ENCODE measurements at regions not wholly inside any gene's neighbourhood (a gene's known extent, or its start where the extent isn't known, plus 50 kb on each side); places are given as distances from the start of the nearest gene placed in this dataset.

DNA sequence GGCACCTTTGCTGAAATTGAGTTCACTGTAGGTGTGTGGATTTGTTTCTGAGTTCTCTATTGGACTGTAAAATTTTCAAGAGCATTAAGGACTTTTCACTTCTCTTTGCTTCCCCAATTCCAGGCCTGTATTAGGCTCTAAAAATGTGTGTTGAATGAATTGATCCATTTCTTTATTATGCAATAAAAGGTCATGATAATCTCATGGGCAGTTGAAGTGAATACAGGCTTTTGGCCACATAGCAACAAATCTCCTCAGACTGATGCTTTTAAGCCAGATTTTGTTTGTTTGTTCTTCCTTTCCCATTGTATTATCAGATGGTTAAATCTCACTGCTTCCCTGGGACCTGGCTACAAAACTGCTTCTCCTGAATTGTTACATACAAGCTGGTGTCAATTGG lies 258.0 kb upstream of the FAR2 start:
- H3K27ac ChIP-seq: no peak overlapping the region
- TF ChIP-seq, protein P1, sequence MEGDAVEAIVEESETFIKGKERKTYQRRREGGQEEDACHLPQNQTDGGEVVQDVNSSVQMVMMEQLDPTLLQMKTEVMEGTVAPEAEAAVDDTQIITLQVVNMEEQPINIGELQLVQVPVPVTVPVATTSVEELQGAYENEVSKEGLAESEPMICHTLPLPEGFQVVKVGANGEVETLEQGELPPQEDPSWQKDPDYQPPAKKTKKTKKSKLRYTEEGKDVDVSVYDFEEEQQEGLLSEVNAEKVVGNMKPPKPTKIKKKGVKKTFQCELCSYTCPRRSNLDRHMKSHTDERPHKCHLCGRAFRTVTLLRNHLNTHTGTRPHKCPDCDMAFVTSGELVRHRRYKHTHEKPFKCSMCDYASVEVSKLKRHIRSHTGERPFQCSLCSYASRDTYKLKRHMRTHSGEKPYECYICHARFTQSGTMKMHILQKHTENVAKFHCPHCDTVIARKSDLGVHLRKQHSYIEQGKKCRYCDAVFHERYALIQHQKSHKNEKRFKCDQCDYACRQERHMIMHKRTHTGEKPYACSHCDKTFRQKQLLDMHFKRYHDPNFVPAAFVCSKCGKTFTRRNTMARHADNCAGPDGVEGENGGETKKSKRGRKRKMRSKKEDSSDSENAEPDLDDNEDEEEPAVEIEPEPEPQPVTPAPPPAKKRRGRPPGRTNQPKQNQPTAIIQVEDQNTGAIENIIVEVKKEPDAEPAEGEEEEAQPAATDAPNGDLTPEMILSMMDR (IDR thresholded peaks at IDR 0.05 in 8 of 11, conservative IDR thresholded peaks at IDR 0.05 in 3 of 11): no peak
- TF ChIP-seq POLR2AphosphoS5 (IDR thresholded peaks at IDR 0.05) (no peak), POLR2A (IDR thresholded peaks at IDR 0.05) (no peak)
- no peaks in the 10 kb centered on the region for H3K9me3 ChIP-seq
- no peaks in the 10 kb centered on the region for H3K27me3 ChIP-seq (replicated peaks in 1 of 7)
- intact Hi-C loops (cut with DNase I; ENCODE audit: low total_unique reads): no loop called here
- no peak for DNase-seq
- H3K4me1 ChIP-seq: no peaks in the 10 kb centered on the region
- no peaks in the 10 kb centered on the region for H3K36me3 ChIP-seq
- no peak overlapping the region for H3K4me3 ChIP-seq

DNA sequence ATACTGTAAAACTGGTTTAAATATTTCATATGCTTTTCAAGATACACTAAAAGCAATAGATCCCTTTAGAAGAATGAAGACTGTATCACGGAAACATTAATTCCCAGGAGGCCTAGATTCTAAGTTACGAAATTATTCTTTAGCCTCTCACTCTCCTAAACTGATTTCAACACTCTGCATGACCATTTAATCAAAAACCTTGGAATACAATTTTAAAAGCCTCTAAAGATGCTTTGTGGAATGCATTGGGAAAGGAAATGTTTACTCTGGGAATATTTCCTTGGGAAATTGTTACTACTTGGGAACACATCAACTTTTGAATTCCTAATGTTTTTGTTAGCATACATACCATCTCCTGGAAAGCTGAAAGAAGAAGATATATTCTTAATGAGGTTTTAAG lies 255.7 kb upstream of the FAR2 start:
- no peaks in the 10 kb centered on the region for H3K36me3 ChIP-seq
- TF ChIP-seq POLR2AphosphoS5 (IDR thresholded peaks at IDR 0.05) (no peak), POLR2A (IDR thresholded peaks at IDR 0.05) (no peak)
- TF ChIP-seq, protein P1 (IDR thresholded peaks at IDR 0.05 in 8 of 11, conservative IDR thresholded peaks at IDR 0.05 in 3 of 11): no peak
- intact Hi-C loops (cut with DNase I; ENCODE audit: low total_unique reads): no loop called here
- H3K4me1 ChIP-seq: no peaks in the 10 kb centered on the region
- no peak overlapping the region for H3K27ac ChIP-seq
- DNase-seq: no peak
- H3K4me3 ChIP-seq: no peak overlapping the region
- no peaks in the 10 kb centered on the region for H3K27me3 ChIP-seq (replicated peaks in 1 of 7)
- WGBS, 5 donors: 65 to 86% (median 76%) methylated on average over 2 of the region's 2 CpGs
- H3K9me3 ChIP-seq: peaks cover 0 to 9% (median 0%) of the 10 kb centered on the region in 8 donors

DNA sequence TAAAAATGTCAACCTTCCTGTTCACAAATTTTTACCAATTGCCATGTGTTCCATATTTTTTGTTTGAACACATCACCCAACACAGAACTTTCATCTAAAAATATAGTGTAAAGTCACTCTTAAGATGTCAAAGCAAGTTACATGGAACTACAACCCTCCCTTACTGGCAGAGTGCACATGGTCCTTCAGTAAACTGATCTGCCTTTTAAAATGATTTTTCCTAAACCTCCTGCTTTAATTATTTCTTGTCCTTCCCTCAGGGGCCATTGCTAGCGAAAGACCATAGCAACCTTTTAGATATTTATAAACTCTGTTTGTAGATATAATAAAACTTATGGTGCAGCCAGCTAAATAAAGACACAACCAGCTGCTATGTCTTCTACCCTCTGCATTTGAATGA lies 255.2 kb upstream of the FAR2 start:
- intact Hi-C loops (cut with DNase I; ENCODE audit: low total_unique reads): no loop called here
- H3K4me1 ChIP-seq: no peaks in the 10 kb centered on the region
- no peak overlapping the region for H3K4me3 ChIP-seq
- H3K36me3 ChIP-seq: no peaks in the 10 kb centered on the region
- H3K27ac ChIP-seq: no peak overlapping the region
- WGBS, 5 donors: 69 to 91% (median 75%) methylated on average over 1 of the region's 1 CpG
- TF ChIP-seq POLR2AphosphoS5 (IDR thresholded peaks at IDR 0.05): no peak
- no peak for TF ChIP-seq POLR2A (IDR thresholded peaks at IDR 0.05)
- TF ChIP-seq, protein P1 (IDR thresholded peaks at IDR 0.05 in 8 of 11, conservative IDR thresholded peaks at IDR 0.05 in 3 of 11): no peak
- H3K9me3 ChIP-seq: peaks cover 0 to 14% (median 0%) of the 10 kb centered on the region in 8 donors
- no peaks in the 10 kb centered on the region for H3K27me3 ChIP-seq (replicated peaks in 1 of 7)
- no peak for DNase-seq

DNA sequence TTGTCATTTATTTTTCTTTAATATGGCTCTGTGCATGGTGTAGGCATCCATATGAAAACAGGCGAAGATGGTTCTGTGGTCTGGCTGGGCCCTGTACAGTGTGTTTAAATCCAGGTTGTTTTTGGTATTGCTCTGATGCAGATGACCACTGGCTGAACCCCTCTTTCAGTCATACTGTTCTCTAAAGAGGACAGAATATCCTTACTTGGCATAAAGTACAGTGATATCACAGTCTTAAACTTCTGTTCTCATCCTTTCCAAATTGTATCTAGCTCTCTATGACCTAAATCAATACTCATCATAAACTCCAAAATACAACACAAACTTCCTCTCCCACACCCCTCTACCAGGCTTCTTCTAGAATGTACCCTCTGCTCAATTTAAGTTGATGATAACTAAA lies 252.7 kb upstream of the FAR2 start:
- DNase-seq: no peak
- intact Hi-C loops (cut with DNase I; ENCODE audit: low total_unique reads): no loop called here
- peaks cover 0 to 31% (median 11%) of the 10 kb centered on the region in 8 donors for H3K9me3 ChIP-seq
- 85 to 95% (median 91%) methylated on average over 1 of the region's 1 CpG for WGBS, 5 donors
- no peaks in the 10 kb centered on the region for H3K4me1 ChIP-seq
- TF ChIP-seq, protein P1 (IDR thresholded peaks at IDR 0.05 in 8 of 11, conservative IDR thresholded peaks at IDR 0.05 in 3 of 11): no peak
- TF ChIP-seq POLR2AphosphoS5 (IDR thresholded peaks at IDR 0.05) (no peak), POLR2A (IDR thresholded peaks at IDR 0.05) (no peak)
- H3K27me3 ChIP-seq (replicated peaks in 1 of 7): no peaks in the 10 kb centered on the region
- no peak overlapping the region for H3K4me3 ChIP-seq
- H3K27ac ChIP-seq: no peak overlapping the region
- no peaks in the 10 kb centered on the region for H3K36me3 ChIP-seq

All from spleen (tissue), 11 donors.